GM23248 (cell line): ENCODE measurements at regions not wholly inside any gene's neighbourhood (a gene's known extent, or its start where the extent isn't known, plus 50 kb on each side); places are given as distances from the start of the nearest gene placed in this dataset.

Experiments used
- EZH2 ChIP-seq: fragments of 200-600 bp; sonication (generic); IDR thresholded peaks from 2 replicates; pipeline ENCODE4 v1.6.1; 2018; ENCODE audit warnings: antibody characterized with exemption, mild to moderate bottlenecking; ENCODE audit not compliant: insufficient read depth, poor library complexity, severe bottlenecking
- EZH2phosphoT487 ChIP-seq: fragments of 200-600 bp; sonication (generic); IDR thresholded peaks from 2 replicates; pipeline ENCODE4 v1.6.1; 2018; ENCODE audit warnings: antibody characterized with exemption, moderate library complexity, mild to moderate bottlenecking, low read depth; ENCODE audit not compliant: insufficient read depth

DNA sequence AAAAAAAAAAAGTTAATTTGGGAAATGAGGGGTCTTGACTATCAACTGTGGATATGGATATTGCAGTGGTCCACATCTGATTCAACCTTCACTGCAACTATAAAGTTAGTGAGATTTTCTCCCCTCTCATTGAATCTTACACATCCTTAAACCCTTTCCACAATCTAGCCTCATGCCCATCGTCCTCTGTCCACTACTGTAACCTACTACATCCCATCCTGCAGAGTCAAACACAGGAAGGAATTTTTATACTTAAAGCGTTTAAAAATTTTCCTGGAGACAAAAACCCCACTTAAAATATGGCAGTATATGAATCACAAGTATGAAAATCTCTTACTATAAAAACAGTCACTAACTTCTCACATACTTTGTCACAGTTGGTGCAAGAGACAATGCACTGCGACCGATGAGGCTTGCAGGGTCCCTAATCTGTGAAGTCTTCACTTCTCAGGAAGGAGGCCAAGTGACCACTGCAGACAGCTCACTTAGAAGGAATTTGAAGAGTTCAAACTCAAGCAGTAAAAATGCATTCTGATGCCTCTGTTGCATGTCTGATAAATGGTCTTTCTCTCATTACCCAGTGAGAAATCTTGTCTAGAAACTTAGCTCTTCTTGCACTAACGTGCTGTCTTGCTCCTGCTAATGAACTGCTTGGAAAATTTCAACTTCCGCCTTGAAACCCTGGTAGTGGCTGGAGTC lies 50.3 kb upstream of the ST8SIA6 start:
- TF ChIP-seq EZH2 (no peak), EZH2phosphoT487 (no peak)
